Kasumi-1 (cell line): ENCODE measurements at regions not wholly inside any gene's neighbourhood (a gene's known extent, or its start where the extent isn't known, plus 50 kb on each side); places are given as distances from the start of the nearest gene placed in this dataset.
"Not testable (repeated sequence)": the region's sequence is repeated elsewhere in the genome, so short reads cannot be mapped to it uniquely, and the experiment has no call there.

ENCODE experiments used
- DNase-seq, 2 experiments: peaks; one replicate each; lab custom pipeline; 2025; lab: John Stamatoyannopoulos, UW

- DNase-seq = no peak
Observed at GRCh38 chr2:238722181-238722580, 125.7 kb upstream of the TWIST2 start.

DNA sequence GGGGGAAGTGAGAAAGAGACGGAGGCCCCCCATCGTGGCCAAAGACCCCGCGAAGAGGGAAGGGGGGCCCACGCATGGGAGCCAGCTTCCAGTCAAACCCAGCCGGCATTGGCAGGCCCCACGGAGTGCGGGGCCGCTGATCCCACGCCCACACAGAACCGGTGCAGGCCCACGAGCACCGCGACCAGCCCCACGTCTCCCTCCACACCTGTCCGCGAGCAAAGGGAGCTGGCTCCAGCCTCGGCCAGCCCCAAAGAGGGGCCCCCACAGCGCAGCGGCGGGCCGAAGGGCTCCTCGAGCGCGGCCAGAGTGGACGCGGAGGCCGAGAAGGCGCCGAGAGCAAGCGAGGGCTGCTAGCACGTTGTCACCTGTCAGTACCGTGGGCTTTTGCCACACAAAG lies 125.0 kb upstream of the TWIST2 start:
- no peak for DNase-seq

DNA sequence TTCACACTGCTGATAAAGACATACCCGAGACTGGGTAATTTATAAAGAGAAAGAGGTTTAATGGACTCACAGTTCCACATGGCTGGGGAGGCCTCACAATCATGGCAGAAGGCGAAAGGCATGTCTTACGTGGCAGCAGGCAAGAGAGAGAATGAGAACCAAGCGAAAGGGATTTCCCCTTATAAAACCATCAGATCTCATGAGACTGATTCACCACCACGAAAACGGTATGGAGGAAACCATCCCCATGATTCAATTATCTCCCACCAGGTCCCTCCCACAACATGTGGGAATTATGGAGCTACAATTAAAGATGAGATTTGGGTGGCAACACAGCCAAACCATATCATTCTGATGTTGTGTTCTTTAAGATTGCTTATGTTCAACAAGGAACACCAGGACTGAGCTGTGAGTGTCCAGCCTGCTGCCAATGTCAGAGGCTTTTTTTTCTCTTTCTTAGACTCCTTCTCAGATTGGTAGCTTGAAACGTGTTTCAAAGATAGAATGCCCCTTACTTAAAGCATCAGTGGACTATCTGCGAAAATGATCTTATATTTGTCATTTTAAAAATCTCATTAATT lies 124.1 kb upstream of the TWIST2 start:
- not testable (repeated sequence) for DNase-seq

DNA sequence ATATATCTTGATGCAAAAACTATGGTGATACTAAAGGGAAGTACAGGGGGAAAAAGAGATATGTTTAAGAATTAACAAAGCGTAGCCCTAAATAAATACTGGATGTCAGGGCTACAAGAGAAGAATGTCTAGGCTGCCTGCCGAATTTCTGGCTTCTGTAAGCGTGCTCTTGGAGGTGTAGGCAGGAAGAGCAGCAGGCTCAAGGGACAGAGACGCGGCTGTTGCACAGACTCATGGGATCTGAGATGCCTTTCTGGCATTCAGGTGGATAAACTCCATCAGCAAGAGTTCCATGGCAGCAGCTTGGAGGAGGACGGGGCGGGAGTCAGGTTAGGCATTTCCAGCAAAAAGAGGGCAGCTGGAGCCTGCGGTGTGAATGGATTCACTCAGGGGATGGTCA lies 123.2 kb upstream of the TWIST2 start:
- no peak for DNase-seq

DNA sequence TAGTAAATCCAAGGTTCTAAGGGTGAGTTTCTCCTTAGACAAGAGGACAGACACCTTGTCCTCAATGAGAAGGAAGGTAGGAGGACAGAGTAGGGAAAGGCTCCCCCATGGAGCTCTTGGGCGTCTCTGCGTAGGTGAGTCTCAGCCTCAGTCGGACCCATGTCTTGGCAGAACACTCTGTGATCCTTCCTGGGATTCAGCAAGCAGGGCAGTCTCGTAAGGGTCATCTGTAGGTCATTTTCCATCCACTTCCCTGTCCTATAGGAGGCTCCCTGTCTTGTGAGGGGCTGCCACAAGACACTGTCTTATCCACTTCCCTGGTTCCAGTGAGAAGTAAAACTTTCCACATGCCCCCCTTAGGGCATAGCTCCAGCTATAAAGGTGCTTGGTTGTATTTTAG lies 122.6 kb upstream of the TWIST2 start:
- DNase-seq = no peak

- DNase-seq = no peak
Observed at GRCh38 chr2:238726670-238727584, 121.0 kb upstream of the TWIST2 start.

DNA sequence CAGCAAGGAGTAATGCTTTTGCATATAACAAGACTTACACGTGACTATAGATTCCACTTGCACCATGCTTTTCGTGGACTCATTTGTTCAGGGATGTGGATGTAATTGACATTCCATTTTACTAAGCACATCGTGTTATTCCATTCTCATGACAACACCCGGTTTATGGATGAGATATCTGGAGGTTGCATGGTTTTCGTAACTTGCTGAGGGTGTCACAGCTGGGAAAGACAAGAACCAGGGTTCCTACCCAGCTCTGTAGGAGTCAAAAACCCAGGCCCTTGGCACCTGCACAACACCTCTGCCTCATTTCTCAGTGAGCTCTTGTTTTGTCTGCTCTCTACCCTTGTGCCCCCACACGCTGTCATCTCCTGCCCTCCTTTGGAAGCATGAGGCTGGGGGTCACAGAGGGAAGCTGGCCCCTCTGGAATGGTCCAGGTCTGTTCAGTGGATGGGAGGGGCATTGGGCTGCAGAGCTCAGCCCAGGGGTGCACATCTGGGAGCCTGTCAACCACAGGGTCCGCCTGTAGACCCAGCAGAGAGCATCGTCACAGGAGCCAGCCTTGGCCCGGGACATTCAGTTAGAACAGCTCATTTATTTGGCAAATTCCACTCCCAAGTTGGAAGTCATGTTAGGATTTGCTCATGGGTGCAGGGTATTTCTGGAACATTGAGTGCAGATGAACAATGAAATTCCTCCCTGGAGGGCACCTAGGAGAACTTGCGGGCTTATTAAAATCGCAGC lies 120.1 kb upstream of the TWIST2 start:
- no peak for DNase-seq

- no peak for DNase-seq
Observed at GRCh38 chr2:238728330-238729260, 119.3 kb upstream of the TWIST2 start.

DNA sequence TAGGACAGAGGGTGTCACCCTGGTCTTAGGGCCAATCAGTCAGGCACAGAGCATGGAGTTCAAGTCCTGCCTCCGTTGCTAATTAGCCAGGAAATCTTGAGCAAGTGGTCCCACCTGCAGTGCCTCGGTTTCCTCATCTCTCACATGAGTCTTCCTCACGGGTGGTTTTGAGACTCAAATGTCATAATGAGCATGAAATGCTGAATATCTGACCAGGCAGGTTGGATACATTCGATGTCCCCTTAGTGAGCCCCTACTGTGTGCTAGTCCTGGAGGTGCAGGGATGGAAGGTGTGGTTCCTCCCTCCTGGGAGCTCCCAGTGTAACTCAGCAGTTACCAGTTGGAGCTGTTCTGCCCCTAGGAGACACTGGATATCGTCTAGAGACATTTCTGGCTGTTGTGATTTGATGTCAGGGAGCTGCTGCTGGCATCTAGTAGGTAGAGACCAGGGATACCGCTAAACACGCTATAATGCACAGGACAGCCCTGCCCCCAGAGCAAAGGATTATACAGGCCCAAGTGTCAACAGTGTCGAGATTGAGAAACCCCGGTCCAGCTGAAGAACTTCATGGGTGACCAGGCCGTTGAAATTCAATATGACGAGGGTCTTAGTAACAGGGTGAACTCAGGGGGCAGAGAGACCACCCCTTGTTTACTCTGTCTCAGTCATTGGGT lies 118.5 kb upstream of the TWIST2 start:
- no peak for DNase-seq

- no peak for DNase-seq
Observed at GRCh38 chr2:238730001-238730669, 117.8 kb upstream of the TWIST2 start.

DNA sequence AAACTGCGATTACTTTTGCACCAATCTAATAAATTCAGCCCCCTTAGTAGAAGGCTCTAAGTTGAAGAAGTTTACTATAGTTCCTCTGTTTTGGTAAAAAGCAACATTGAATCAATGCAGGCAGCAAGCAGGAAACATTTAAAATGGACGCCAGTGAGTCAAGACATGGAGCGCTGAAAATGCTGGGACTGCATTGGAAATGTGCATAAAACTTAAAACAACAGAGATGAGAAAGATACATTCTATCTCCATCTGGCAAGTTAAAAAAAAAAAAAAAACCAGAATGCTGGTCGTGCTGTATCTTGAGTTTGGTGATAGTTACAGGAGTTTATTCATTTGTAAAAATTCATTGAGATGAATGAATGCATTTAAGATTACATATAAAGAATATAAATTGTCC lies 117.0 kb upstream of the TWIST2 start:
- DNase-seq = no peak

DNA sequence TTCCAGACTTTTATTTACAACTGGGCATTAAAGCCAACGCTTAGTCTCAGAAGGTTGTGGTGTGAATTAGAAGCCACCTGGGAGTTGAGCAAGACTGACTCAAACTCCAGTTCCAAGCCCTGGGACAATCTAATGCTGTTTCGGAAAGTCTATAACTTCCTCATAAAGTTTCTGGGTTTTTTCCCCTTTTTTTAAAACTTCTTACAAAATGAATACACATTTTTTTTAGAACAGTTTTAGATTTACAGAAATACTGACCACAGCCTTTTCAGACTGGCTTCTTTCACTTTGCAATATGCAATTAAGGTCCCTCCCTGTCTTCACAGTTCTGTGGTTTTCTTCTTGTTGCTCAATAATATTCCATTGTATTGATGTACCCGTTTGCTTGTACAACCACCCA lies 115.9 kb upstream of the TWIST2 start:
- DNase-seq = no peak

DNA sequence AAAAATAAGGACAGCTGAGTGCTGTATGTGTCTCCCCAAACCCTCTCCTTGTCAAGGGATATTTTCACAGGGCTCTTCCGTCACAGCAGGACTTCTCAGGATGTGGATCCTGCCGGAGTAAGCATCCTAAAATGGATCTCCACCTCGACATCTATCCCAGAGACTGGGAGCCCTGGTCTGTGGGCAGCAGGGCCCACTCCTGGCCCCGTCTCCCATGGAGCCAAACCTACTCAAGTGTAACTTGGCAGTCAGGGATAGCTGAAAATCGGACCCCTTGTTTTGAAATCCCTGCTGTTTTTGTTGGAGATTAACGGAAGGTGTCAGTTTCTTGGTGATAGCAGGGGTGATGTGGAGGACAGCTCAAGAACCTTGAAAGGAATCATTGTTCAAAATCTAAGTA lies 109.0 kb upstream of the TWIST2 start:
- DNase-seq = no peak

- no peak for DNase-seq
Observed at GRCh38 chr2:238739668-238740067, 108.2 kb upstream of the TWIST2 start.

GRCh38 chr2:238741277-238741676 lies 106.6 kb upstream of the TWIST2 start:
- DNase-seq = no peak

DNA sequence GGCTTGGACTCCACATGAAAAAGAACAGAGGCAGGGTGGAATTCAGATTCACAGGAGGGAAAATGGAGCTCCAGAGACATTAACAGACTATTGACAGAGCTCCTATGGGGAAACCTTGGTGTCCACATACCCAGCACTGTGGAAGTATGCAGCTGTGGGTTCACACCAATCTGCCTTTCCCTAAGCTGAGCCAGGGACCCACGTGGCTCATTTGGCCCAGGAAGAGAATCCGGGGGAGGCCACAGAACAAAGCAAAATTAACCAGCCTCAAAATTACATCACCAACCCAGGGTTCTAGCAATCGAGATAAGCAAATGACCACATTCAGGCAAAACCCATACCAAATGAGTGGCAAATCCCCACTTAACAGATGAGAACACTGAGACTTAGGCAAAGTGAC lies 105.8 kb upstream of the TWIST2 start:
- DNase-seq = no peak

DNA sequence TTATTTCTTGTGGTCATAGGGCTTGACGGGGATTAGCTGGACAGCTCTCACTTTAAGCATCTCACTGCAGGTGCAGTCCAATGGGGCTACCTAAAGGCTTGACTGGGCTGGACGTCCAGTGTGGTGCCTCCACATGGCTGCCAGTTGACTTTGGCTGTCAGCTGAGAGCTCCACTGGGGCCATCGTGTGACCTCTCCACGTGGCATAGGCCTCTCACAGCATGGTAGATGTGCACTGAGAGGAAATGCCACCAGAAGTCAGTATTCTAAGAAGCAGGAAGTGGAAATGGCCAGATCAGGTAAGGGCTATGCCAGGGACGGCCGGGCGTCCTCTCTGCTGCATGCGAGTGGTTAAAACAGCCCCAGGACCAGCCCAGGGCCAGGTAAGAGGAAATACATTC lies 105.2 kb upstream of the TWIST2 start:
- no peak for DNase-seq

- DNase-seq = no peak
Observed at GRCh38 chr2:238743243-238744065, 104.4 kb upstream of the TWIST2 start.

- no peak for DNase-seq
Observed at GRCh38 chr2:238744951-238745350, 102.9 kb upstream of the TWIST2 start.

GRCh38 chr2:238745997-238746396 lies 101.9 kb upstream of the TWIST2 start:
- no peak for DNase-seq
